ENCODE measurements at regions not wholly inside any gene's neighbourhood (a gene's known extent, or its start where the extent isn't known, plus 50 kb on each side); places are given as distances from the start of the nearest gene placed in this dataset.

DNA sequence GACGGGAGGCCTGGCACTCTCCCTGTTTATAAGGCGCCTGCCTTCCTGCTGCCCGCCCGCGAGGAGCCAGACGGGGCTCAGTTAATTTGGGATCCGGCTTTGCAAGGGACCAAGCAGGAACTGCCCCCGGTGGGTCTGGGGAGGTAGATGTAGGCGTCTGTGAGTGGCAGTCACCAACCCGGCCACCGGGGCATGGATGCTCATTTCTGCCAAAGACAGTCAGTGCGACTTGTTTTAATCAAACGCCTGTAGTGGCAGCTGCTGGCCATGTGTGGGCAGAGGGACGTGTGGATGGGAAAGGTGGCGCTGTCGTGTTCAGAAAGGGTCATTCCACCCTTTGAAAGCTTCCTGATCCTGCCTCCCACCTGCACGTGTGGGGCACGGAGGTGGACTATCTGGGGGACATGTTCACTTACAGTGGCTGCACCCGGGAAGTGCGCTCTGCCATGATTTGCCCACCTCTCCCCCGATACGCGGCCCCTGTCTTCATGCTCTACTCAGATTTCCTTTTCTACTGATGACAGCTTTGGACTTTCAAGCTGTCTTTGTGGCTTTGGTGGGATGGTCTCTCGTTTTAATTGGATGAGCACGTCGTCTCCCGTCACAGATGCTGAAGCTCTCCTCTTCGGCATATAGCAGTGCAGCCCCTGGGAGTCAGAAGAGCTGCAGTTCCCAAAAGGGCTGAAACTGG is 60.3 kb upstream of the CIBAR2 start (continued):
- peak; percentile 51; the same call in 1 of the 2 replicates for TF ChIP-seq ZNF768 (CRISPR knock-in tag; IDR thresholded peaks at IDR 0.05)
- TF ChIP-seq, protein P1, sequence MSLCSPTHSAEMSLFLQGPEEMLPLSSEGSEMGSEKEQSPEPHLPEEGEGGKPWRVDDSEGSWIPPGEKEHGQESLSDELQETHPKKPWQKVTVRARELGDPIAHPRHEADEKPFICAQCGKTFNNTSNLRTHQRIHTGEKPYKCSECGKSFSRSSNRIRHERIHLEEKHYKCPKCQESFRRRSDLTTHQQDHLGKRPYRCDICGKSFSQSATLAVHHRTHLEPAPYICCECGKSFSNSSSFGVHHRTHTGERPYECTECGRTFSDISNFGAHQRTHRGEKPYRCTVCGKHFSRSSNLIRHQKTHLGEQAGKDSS (CRISPR knock-in tag; IDR thresholded peaks at IDR 0.05; ENCODE audit: borderline replicate concordance, low read depth), result peak; percentile 90; the same call in 1 of the 2 replicates
- TF ChIP-seq, protein P2, sequence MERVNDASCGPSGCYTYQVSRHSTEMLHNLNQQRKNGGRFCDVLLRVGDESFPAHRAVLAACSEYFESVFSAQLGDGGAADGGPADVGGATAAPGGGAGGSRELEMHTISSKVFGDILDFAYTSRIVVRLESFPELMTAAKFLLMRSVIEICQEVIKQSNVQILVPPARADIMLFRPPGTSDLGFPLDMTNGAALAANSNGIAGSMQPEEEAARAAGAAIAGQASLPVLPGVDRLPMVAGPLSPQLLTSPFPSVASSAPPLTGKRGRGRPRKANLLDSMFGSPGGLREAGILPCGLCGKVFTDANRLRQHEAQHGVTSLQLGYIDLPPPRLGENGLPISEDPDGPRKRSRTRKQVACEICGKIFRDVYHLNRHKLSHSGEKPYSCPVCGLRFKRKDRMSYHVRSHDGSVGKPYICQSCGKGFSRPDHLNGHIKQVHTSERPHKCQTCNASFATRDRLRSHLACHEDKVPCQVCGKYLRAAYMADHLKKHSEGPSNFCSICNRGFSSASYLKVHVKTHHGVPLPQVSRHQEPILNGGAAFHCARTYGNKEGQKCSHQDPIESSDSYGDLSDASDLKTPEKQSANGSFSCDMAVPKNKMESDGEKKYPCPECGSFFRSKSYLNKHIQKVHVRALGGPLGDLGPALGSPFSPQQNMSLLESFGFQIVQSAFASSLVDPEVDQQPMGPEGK (CRISPR knock-in tag; IDR thresholded peaks at IDR 0.05), result peak; percentile 40
- TF ChIP-seq YY1 (IDR thresholded peaks at IDR 0.05; ENCODE audit: insufficient read depth, insufficient replicate concordance, low read depth, low read length), result peak; percentile 17
- peak; percentile 59; the same call in 1 of the 2 replicates for TF ChIP-seq ZBTB38 (CRISPR knock-in tag; IDR thresholded peaks at IDR 0.05)
- 0 out of 2 replicates have a peak, but pooled peaks have one; percentile 44 for TF ChIP-seq ZNF724P (CRISPR knock-in tag; IDR thresholded peaks at IDR 0.05; ENCODE audit: borderline replicate concordance)
- TF ChIP-seq NR2C2 (CRISPR knock-in tag; IDR thresholded peaks at IDR 0.05; ENCODE audit: borderline replicate concordance), result 0 out of 2 replicates have a peak, but pooled peaks have one; percentile 36
- no peak for TF ChIP-seq NONO (IDR thresholded peaks at IDR 0.05)
- TF ChIP-seq NONO (CRISPR knock-in tag; conservative IDR thresholded peaks at IDR 0.05), result 0 out of 2 replicates have a peak, but pooled peaks have one; percentile 38
- peak; percentile 81 for TF ChIP-seq GATAD2A (CRISPR knock-in tag; IDR thresholded peaks at IDR 0.05)
- TF ChIP-seq, protein P3, sequence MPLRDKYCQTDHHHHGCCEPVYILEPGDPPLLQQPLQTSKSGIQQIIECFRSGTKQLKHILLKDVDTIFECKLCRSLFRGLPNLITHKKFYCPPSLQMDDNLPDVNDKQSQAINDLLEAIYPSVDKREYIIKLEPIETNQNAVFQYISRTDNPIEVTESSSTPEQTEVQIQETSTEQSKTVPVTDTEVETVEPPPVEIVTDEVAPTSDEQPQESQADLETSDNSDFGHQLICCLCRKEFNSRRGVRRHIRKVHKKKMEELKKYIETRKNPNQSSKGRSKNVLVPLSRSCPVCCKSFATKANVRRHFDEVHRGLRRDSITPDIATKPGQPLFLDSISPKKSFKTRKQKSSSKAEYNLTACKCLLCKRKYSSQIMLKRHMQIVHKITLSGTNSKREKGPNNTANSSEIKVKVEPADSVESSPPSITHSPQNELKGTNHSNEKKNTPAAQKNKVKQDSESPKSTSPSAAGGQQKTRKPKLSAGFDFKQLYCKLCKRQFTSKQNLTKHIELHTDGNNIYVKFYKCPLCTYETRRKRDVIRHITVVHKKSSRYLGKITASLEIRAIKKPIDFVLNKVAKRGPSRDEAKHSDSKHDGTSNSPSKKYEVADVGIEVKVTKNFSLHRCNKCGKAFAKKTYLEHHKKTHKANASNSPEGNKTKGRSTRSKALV (CRISPR knock-in tag; IDR thresholded peaks at IDR 0.05), result peak; percentile 83
- TF ChIP-seq ATF7-NPFF (CRISPR knock-in tag; IDR thresholded peaks at IDR 0.05; ENCODE audit: low read depth), result 0 out of 2 replicates have a peak, but pooled peaks have one; percentile 37
- TF ChIP-seq, protein P4, sequence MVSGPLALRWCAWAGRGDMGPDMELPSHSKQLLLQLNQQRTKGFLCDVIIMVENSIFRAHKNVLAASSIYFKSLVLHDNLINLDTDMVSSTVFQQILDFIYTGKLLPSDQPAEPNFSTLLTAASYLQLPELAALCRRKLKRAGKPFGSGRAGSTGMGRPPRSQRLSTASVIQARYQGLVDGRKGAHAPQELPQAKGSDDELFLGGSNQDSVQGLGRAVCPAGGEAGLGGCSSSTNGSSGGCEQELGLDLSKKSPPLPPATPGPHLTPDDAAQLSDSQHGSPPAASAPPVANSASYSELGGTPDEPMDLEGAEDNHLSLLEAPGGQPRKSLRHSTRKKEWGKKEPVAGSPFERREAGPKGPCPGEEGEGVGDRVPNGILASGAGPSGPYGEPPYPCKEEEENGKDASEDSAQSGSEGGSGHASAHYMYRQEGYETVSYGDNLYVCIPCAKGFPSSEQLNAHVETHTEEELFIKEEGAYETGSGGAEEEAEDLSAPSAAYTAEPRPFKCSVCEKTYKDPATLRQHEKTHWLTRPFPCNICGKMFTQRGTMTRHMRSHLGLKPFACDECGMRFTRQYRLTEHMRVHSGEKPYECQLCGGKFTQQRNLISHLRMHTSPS (CRISPR knock-in tag; IDR thresholded peaks at IDR 0.05; ENCODE audit: low read depth), result peak; percentile 76; the same call in 1 of the 2 replicates
- 0 out of 2 replicates have a peak, but pooled peaks have one; percentile 22 for TF ChIP-seq MAZ (IDR thresholded peaks at IDR 0.05; ENCODE audit: borderline replicate concordance, low read depth, low read length)
- no peak for TF ChIP-seq MAZ (CRISPR knock-in tag; IDR thresholded peaks at IDR 0.05; ENCODE audit: low read depth)
- no peak for TF ChIP-seq NFYB (CRISPR knock-in tag; IDR thresholded peaks at IDR 0.05)
- TF ChIP-seq NFKB2 (CRISPR knock-in tag; IDR thresholded peaks at IDR 0.05; ENCODE audit: borderline replicate concordance), result no peak
- TF ChIP-seq RAD21 (CRISPR knock-in tag; IDR thresholded peaks at IDR 0.05), result peak; percentile 78
- no peak for TF ChIP-seq ZNF337 (CRISPR knock-in tag; IDR thresholded peaks at IDR 0.05; ENCODE audit: borderline replicate concordance, low read depth)
- peak; percentile 22; the same call in 1 of the 2 replicates for TF ChIP-seq ZNF615 (CRISPR knock-in tag; IDR thresholded peaks at IDR 0.05; ENCODE audit: borderline replicate concordance)
- TF ChIP-seq HCFC1 (IDR thresholded peaks at IDR 0.05; ENCODE audit: low read depth, low read length), result no peak
- TF ChIP-seq SALL1 (CRISPR knock-in tag; IDR thresholded peaks at IDR 0.05), result peak; percentile 63; the same call in 1 of the 2 replicates
- peak; percentile 68 for TF ChIP-seq ARNTL (CRISPR knock-in tag; IDR thresholded peaks at IDR 0.05)
- TF ChIP-seq ZNF788 (CRISPR knock-in tag; IDR thresholded peaks at IDR 0.05; ENCODE audit: borderline replicate concordance), result no peak
